22Rv1 (cell line): ENCODE measurements at regions not wholly inside any gene's neighbourhood (a gene's known extent, or its start where the extent isn't known, plus 50 kb on each side); places are given as distances from the start of the nearest gene placed in this dataset.
"Not testable (repeated sequence)": the region's sequence is repeated elsewhere in the genome, so short reads cannot be mapped to it uniquely, and the experiment has no call there.

ENCODE experiments used
- H3K27ac ChIP-seq: fragments of 450-650 bp; 2 replicates; pipeline ENCODE4 v1.5.1; 2017
- CTCF ChIP-seq: fragments of 450-650 bp; IDR thresholded peaks from 2 replicates; pipeline ENCODE4 v1.5.1; 2017; ENCODE audit warnings: mild to moderate bottlenecking
- ZFX ChIP-seq: fragments of 450-650 bp; IDR thresholded peaks from 2 replicates; pipeline ENCODE4 v1.6.1; 2017; ENCODE audit warnings: antibody characterized with exemption, borderline replicate concordance

DNA sequence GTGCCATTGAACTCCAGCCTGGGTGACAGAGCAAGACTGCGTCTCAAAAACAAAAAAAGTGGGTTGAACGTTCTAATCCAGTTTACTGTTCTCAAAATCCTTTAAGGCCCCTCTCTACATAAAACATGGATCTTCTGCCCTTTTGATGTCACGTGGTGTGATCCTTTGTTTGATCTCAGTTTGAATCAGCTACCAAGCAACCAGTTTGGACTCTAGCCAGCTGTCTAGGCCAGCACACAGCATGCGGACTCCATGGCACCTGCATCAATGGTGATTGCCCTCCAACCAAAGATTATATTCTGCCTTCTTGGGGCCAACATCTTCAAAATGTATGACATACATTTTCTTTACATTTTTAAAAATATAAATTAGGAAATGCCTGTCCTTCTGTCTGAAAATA, 365.4 kb downstream of the NDFIP2 start:
- TF ChIP-seq ZFX (no peak), CTCF (no peak)
- H3K27ac ChIP-seq: no peak overlapping the region

DNA sequence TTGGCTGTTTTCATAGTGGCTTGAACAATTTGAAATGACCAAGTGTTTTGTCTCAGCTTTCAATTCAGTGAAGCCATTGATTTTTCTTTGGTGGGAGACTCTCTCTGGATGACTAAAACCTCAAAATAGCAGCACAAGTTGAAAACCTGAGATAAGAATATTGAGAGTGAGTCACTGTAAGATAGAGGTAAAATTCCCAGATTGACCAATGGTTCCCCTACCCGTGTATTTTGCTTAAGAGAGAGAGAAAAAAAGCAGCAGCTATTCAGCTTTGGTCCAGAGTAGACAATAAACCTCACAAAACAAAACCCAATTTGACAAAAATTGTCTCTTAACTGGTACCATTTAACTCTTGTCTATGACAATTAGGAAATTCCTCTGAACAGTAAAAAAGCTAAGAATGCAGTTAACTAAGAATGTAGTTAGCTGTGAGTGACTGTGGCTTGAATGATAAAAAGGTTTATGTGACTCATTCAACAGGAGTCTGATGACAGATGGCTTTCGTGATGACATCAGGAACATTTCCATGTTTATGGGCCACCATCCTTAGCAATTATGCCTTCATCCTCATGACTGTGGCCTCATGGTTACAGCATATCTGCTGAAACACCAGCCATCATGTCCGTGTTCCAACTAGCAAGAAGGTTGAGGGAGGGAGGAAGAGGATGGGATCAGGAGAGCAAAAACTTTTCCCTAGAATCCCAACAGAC, 356.9 kb downstream of the NDFIP2 start:
- H3K27ac ChIP-seq: no peak overlapping the region
- TF ChIP-seq CTCF: no peak
- no peak for TF ChIP-seq ZFX

- H3K27ac ChIP-seq: not testable (repeated sequence)
These were observed 355.2 kb downstream of the NDFIP2 start for GRCh38 chr13:79836121-79836520.

- no peak overlapping the region for H3K27ac ChIP-seq
- TF ChIP-seq ZFX (no peak), CTCF (no peak)
These were observed 353.9 kb downstream of the NDFIP2 start for GRCh38 chr13:79834876-79835275.

DNA sequence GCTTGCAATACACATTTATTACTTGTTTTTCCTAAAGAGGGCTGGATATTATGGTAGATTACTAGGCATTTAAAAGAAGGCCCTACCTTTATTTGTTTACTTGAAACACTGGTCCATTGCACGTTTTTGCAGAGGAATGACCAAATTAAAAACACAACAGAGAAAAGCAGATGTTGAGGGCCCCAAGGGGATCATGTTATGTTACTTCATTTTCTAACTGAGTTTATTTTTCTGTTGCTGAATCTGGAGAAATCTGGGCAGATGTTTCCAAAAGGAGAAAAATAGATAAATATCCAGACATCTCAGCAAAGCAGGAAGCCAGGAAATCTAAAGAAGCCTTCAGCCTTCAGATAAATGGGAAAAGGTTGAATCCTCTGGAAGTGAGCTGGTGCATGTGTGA, 353.0 kb downstream of the NDFIP2 start:
- no peak overlapping the region for H3K27ac ChIP-seq
- no peak for TF ChIP-seq ZFX
- TF ChIP-seq CTCF: no peak

- no peak for TF ChIP-seq CTCF
- no peak for TF ChIP-seq ZFX
- no peak overlapping the region for H3K27ac ChIP-seq
These were observed 350.6 kb downstream of the NDFIP2 start for GRCh38 chr13:79831556-79831955.

GRCh38 chr13:79830945-79831344, 350.0 kb downstream of the NDFIP2 start:
- no peak for TF ChIP-seq ZFX
- no peak for TF ChIP-seq CTCF
- no peak overlapping the region for H3K27ac ChIP-seq

DNA sequence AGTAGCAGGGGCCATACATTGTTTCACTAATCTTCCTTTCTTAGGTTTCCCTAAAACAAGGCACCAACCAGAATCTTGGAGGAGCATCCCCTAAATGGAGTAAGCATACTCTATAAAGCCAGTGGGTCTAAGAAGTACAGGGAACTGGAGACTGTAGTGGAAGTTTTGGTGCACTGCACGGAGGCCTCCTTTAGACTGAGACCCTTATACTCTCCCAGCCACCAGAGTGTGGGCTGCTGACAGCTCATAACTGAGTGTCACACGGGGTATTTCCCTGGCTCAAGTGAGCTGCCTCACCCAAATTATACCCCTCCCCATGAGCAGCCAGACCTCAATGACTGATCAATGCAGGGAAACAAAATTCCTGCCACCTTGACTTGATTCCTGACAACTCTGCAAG, 349.5 kb downstream of the NDFIP2 start:
- no peak overlapping the region for H3K27ac ChIP-seq
- no peak for TF ChIP-seq CTCF
- TF ChIP-seq ZFX: no peak
